Pancreas (tissue), 10 donors: ENCODE measurements at regions not wholly inside any gene's neighbourhood (a gene's known extent, or its start where the extent isn't known, plus 50 kb on each side); places are given as distances from the start of the nearest gene placed in this dataset.

Experiments used
- ATAC-seq, 4 donors: fragments of 200-7000 bp; cut with Tn5 transposase; one replicate each; pipeline versions ENCODE4 v1.8.0 to v1.9.1; 2020; ENCODE audit warnings: mild to moderate bottlenecking in 4 of 4, moderate library complexity in 4 of 4
- DNase-seq, 6 donors: peaks; one replicate each; pipeline ENCODE4 v3.0.0-alpha.2; 2020
- FAIRE-seq: peaks from 2 replicates; lab custom pipeline; 2012; peaks lifted over from hg19 to GRCh38; lab: Jason Lieb, UNC
- H3K27ac ChIP-seq, 4 donors: fragments of 200-600 bp; sonication (generic); 1 replicate in 3 of 4; 2 replicates in 1 of 4; pipeline versions ENCODE4 v1.5.0 to v1.8.0; 2020
- H3K27me3 ChIP-seq, 4 donors: fragments of 200-600 bp; one replicate each; pipeline ENCODE4 v1.8.0; 2021
- H3K36me3 ChIP-seq, 3 donors: fragments of 200-600 bp; sonication (generic) in 1 of 3; one replicate each; pipeline versions ENCODE4 v1.5.0 to v1.8.0; 2020 to 2021
- H3K4me1 ChIP-seq, 3 donors: fragments of 200-600 bp; one replicate each; pipeline ENCODE4 v1.8.0; 2021
- H3K4me3 ChIP-seq, 4 donors: fragments of 200-600 bp; sonication (generic) in 2 of 4; one replicate each; pipeline versions ENCODE4 v1.5.0 to v1.8.0; 2020 to 2021
- H3K9me3 ChIP-seq, 4 donors: fragments of 200-600 bp; one replicate each; pipeline ENCODE4 v1.8.0; 2021
- CTCF ChIP-seq, 4 donors: fragments of 200-600 bp; sonication (generic) in 3 of 4; IDR thresholded peaks; one replicate each; pipeline versions ENCODE4 v1.5.0 to v1.8.0; 2021; ENCODE audit warnings: antibody characterized with exemption in 4 of 4
- WGBS, 2 donors: extraction: QIAGEN DNeasy Blood & Tissue Kit; methylation state at CpG; one replicate each; pipeline ENCODE4 v1.1.7; 2013; 5-methylcytosine and 5-hydroxymethylcytosine counted together
- intact Hi-C, 3 donors: fragments of 100-400 bp; cut with DNase I; formaldehyde crosslinking; loops; one replicate each; pipeline versions ENCODE4 v1.11.1 to v1.14.2; 2022
- donor health status: healthy with polysubstance abuse.
- donor health status: DM: no; HTN: no; CAD: no; lungs with moderate emphysema.
- donor health status: DM: no; HTN: no; CAD: no.
- donor health status: control.
- donor health status: control.
- donor health status: Bipolar disorder and iron deficiency.
- donor health status: DM: yes; HTN: yes; CAD: no.
- donor health status: DM: no; HTN: no; CAD: no.
- donor health status: DM: no; HTN: no; CAD: no.
- donor health status: DM: yes; HTN: yes; CAD: no.

- TF ChIP-seq CTCF (IDR thresholded peaks at IDR 0.05): no peak
- peaks cover 0 to 7% (median 2%) of the 10 kb centered on the region in 4 donors for H3K27me3 ChIP-seq
- no peaks in the 10 kb centered on the region for H3K36me3 ChIP-seq
- no peaks in the 10 kb centered on the region for H3K4me1 ChIP-seq
- no peak overlapping the region for H3K4me3 ChIP-seq
- FAIRE-seq (no peak), DNase-seq (no peak), ATAC-seq (no peak)
- no peak overlapping the region for H3K27ac ChIP-seq
- intact Hi-C loops: no loop called here
- no peaks in the 10 kb centered on the region for H3K9me3 ChIP-seq
- 70 to 72% methylated on average over 1 of the region's 1 CpG for WGBS, 2 donors
Measured at GRCh38 chr13:78714717-78715116, 55.8 kb upstream of the OBI1 start.

GRCh38 chr13:78712831-78713230 is 53.9 kb upstream of the OBI1 start:
- WGBS, 2 donors: 43 to 55% methylated on average over 4 of the region's 4 CpGs
- ATAC-seq (no peak), FAIRE-seq (no peak), DNase-seq (no peak)
- Histone ChIP-seq H3K27ac (no peak overlapping the region), H3K4me1 (no peaks in the 10 kb centered on the region), H3K4me3 (no peak overlapping the region), H3K9me3 (no peaks in the 10 kb centered on the region), H3K36me3 (no peaks in the 10 kb centered on the region), H3K27me3 (peaks cover 0 to 7% (median 2%) of the 10 kb centered on the region in 4 donors)
- intact Hi-C loops: no loop called here
- no peak for TF ChIP-seq CTCF (IDR thresholded peaks at IDR 0.05)

- Histone ChIP-seq H3K27me3 (peaks cover 0 to 7% (median 2%) of the 10 kb centered on the region in 4 donors), H3K27ac (no peak overlapping the region), H3K36me3 (no peaks in the 10 kb centered on the region), H3K9me3 (no peaks in the 10 kb centered on the region), H3K4me1 (no peaks in the 10 kb centered on the region), H3K4me3 (no peak overlapping the region)
- no peak for TF ChIP-seq CTCF (IDR thresholded peaks at IDR 0.05)
- intact Hi-C loops: no loop called here
- no peak for ATAC-seq
- 61 to 87% methylated on average over 1 of the region's 1 CpG for WGBS, 2 donors
- FAIRE-seq: no peak
- DNase-seq: no peak
Measured at GRCh38 chr13:78709028-78709427, 50.1 kb upstream of the OBI1 start.
